Uterus (tissue), 3 donors: ENCODE measurements at regions not wholly inside any gene's neighbourhood (a gene's known extent, or its start where the extent isn't known, plus 50 kb on each side); places are given as distances from the start of the nearest gene placed in this dataset.

Experiments
- DNase-seq, 2 donors: peaks; one replicate each; pipeline ENCODE4 v3.0.0-alpha.2; 2019 to 2020
- H3K27ac ChIP-seq, 2 donors: fragments of 200-600 bp; sonication (generic); 1 replicate in 1 of 2; 2 replicates in 1 of 2; pipeline ENCODE4 v1.5.1; 2016 to 2018
- H3K27me3 ChIP-seq, 2 donors: fragments of 200-600 bp; sonication (generic); one replicate each; pipeline ENCODE4 v1.5.1; 2018 to 2019; ENCODE audit warnings: control low read depth in 1 of 2
- H3K36me3 ChIP-seq, 2 donors: fragments of 200-600 bp; sonication (generic); one replicate each; pipeline ENCODE4 v1.5.1; 2019; ENCODE audit warnings: control low read depth in 1 of 2
- H3K4me1 ChIP-seq, 2 donors: fragments of 200-600 bp; sonication (generic); one replicate each; pipeline ENCODE4 v1.5.1; 2018 to 2019; ENCODE audit warnings: control low read depth in 1 of 2
- H3K4me3 ChIP-seq, 2 donors: fragments of 200-600 bp; sonication (generic); 1 replicate in 1 of 2; 2 replicates in 1 of 2; pipeline ENCODE4 v1.5.1; 2018 to 2019; ENCODE audit warnings: mild to moderate bottlenecking in 1 of 2
- H3K9me3 ChIP-seq, 2 donors: fragments of 200-600 bp; sonication (generic); one replicate each; pipeline ENCODE4 v1.5.1; 2019; ENCODE audit warnings: control low read depth in 1 of 2
- POLR2A ChIP-seq, 2 donors: fragments of 450-650 bp; IDR thresholded peaks; one replicate each; pipeline ENCODE4 v1.6.1; 2016; ENCODE audit warnings: antibody characterized with exemption in 2 of 2, mild to moderate bottlenecking in 1 of 2, moderate library complexity in 1 of 2
- intact Hi-C: fragments of 100-400 bp; cut with DNase I; formaldehyde crosslinking; loops from one replicate; pipeline ENCODE4 v1.15.1; 2023; ENCODE audit warnings: low total_unique reads
- TF ChIP-seq, protein P1 (sequence below), 4 experiments: fragments of 200-600 bp in 2 of 4; fragments of 450-650 bp in 2 of 4; sonication (generic) in 2 of 4; IDR thresholded peaks; one replicate each; pipeline ENCODE4 v1.5.1; 2016 to 2019; ENCODE audit warnings: antibody characterized with exemption in 4 of 4, mild to moderate bottlenecking in 2 of 4, moderate library complexity in 1 of 4
- donor health status: DM: yes; HTN: yes; CAD: no.

DNA sequence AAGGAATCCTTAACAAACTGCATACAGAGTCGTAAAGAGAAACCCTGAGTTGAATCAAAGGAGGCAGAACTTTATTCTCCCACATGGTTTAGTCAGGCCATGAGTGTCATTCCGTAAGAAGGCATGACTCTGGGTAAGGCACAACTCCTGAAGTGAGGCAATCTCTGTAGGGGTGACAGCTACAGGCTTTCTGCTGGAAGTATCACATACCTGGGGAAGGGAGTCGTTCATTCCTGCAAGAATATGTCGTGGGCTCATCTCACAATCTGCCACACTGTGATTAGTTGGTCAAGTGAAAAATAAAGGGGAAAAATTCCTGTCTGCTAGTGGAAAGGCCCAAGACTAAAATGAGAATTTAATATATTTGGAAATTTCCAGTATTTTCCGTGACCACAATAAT, 392.6 kb downstream of the POM121L12 start:
- intact Hi-C loops, result no loop called here
- Histone ChIP-seq H3K4me1 (no peaks in the 10 kb centered on the region), H3K4me3 (no peak overlapping the region), H3K9me3 (no peaks in the 10 kb centered on the region), H3K27me3 (no peaks in the 10 kb centered on the region), H3K36me3 (no peaks in the 10 kb centered on the region), H3K27ac (no peak overlapping the region)
- no peak for DNase-seq
- TF ChIP-seq POLR2A (IDR thresholded peaks at IDR 0.05), result no peak
- TF ChIP-seq, protein P1, sequence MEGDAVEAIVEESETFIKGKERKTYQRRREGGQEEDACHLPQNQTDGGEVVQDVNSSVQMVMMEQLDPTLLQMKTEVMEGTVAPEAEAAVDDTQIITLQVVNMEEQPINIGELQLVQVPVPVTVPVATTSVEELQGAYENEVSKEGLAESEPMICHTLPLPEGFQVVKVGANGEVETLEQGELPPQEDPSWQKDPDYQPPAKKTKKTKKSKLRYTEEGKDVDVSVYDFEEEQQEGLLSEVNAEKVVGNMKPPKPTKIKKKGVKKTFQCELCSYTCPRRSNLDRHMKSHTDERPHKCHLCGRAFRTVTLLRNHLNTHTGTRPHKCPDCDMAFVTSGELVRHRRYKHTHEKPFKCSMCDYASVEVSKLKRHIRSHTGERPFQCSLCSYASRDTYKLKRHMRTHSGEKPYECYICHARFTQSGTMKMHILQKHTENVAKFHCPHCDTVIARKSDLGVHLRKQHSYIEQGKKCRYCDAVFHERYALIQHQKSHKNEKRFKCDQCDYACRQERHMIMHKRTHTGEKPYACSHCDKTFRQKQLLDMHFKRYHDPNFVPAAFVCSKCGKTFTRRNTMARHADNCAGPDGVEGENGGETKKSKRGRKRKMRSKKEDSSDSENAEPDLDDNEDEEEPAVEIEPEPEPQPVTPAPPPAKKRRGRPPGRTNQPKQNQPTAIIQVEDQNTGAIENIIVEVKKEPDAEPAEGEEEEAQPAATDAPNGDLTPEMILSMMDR (IDR thresholded peaks at IDR 0.05), result no peak

DNA sequence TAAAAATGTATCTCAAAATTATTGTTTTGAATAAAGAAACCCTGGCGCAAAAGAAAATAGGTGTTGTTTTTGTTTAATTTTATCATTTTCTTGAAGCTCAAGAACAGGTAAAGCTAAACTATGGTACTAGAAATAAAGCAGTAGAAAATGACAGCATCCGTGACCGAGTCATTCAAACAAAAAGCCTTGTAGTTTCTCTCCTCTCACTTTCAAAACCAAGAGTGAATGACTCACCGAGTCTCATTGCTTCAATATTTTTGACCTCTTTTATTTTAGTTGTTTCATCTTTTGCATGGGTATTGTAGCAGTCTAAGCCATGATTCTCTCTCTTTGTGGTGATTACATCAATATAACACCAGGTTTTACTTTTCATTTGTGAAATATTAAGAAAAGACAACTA, 396.5 kb downstream of the POM121L12 start:
- no peaks in the 10 kb centered on the region for H3K27me3 ChIP-seq
- H3K9me3 ChIP-seq, result no peaks in the 10 kb centered on the region
- TF ChIP-seq, protein P1 (IDR thresholded peaks at IDR 0.05), result no peak
- TF ChIP-seq POLR2A (IDR thresholded peaks at IDR 0.05), result no peak
- no peak overlapping the region for H3K27ac ChIP-seq
- no peaks in the 10 kb centered on the region for H3K36me3 ChIP-seq
- intact Hi-C loops, result no loop called here
- DNase-seq, result no peak
- no peak overlapping the region for H3K4me3 ChIP-seq
- H3K4me1 ChIP-seq, result no peaks in the 10 kb centered on the region

DNA sequence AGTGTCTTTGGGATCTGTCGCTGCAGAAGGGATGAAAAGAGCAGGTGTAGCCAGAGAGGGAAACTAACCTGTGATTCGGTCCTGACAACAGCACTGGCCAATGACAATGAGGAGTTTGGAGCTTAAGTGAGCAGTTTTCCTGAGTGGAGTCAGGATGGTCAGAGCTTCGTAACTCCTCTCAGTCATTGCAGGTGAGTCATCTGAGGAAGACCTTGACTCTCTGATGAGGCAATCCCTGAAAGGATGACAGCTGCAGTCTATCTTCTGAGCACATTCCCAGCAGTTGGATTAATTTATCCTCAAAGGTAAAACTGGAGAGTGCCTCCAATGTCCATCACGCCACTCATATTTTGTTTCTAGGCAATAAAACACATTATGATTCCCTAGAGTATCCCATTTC, 401.9 kb downstream of the POM121L12 start:
- H3K9me3 ChIP-seq, result no peaks in the 10 kb centered on the region
- no peak for TF ChIP-seq POLR2A (IDR thresholded peaks at IDR 0.05)
- TF ChIP-seq, protein P1 (IDR thresholded peaks at IDR 0.05), result no peak
- H3K4me1 ChIP-seq, result no peaks in the 10 kb centered on the region
- intact Hi-C loops, result no loop called here
- no peaks in the 10 kb centered on the region for H3K36me3 ChIP-seq
- no peak overlapping the region for H3K27ac ChIP-seq
- H3K27me3 ChIP-seq, result no peaks in the 10 kb centered on the region
- H3K4me3 ChIP-seq, result no peak overlapping the region
- no peak for DNase-seq

DNA sequence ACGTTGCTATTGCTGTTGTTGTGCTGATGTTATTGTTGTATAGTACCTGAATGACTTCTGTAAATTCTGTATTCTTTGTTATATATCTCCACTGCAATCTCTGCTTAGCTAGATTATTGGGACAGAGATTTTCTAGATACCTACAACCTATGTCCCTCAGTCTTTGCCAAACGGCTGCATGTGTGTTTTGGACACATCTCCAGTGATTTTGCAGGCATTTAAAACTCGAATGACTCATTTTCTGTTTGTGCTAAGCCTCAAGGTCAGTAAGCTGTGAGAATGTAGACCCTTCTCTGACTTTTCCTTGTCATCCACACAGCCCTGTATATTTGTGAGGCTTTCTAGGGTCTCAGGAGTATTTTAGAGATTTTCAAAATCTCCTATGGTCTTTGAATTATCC, 410.7 kb downstream of the POM121L12 start:
- Histone ChIP-seq H3K27me3 (no peaks in the 10 kb centered on the region), H3K4me3 (no peak overlapping the region), H3K27ac (no peak overlapping the region), H3K4me1 (no peaks in the 10 kb centered on the region), H3K9me3 (no peaks in the 10 kb centered on the region), H3K36me3 (no peaks in the 10 kb centered on the region)
- no peak for TF ChIP-seq POLR2A (IDR thresholded peaks at IDR 0.05)
- TF ChIP-seq, protein P1 (IDR thresholded peaks at IDR 0.05), result no peak
- intact Hi-C loops, result no loop called here
- no peak for DNase-seq

DNA sequence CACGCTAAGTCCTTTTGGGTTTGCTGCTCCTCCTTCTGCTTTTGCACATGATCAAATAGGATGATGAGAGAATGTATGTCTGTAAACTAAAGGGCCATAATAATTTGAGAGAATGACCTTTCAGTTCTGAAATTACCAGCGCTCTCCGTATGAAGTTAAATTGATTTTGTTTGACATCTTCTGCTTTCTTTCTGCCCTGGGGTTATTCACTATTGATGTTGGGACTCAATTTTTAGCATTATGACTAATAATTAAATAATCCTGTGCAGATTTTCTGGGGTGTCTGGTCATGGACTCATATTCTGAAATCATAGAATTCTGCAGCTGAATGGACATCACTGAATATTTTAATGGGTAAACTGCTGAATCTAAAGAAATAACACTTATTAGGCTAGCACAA, 423.2 kb downstream of the POM121L12 start:
- intact Hi-C loops, result no loop called here
- TF ChIP-seq, protein P1 (IDR thresholded peaks at IDR 0.05), result no peak
- no peak for TF ChIP-seq POLR2A (IDR thresholded peaks at IDR 0.05)
- H3K4me3 ChIP-seq, result no peak overlapping the region
- H3K9me3 ChIP-seq, result no peaks in the 10 kb centered on the region
- H3K27ac ChIP-seq, result no peak overlapping the region
- H3K4me1 ChIP-seq, result no peaks in the 10 kb centered on the region
- no peaks in the 10 kb centered on the region for H3K36me3 ChIP-seq
- H3K27me3 ChIP-seq, result no peaks in the 10 kb centered on the region
- DNase-seq, result no peak
